Stimulated activated CD4-positive, alpha-beta T cell treated with anti-CD3 and anti-CD28 coated beads, TNF-alpha, amount 100 ng/mL, for 4 hours (primary cell): ENCODE measurements at regions not wholly inside any gene's neighbourhood (a gene's known extent, or its start where the extent isn't known, plus 50 kb on each side); places are given as distances from the start of the nearest gene placed in this dataset.

Source experiments
- DNase-seq, 3 experiments: peaks; one replicate each; pipeline ENCODE4 v3.0.0-alpha.2; 2020; ENCODE audit warnings: low read depth in 3 of 3

GRCh38 chr2:238701341-238702206 lies 146.3 kb upstream of the TWIST2 start:
- DNase-seq = no peak

GRCh38 chr2:238702276-238703052 lies 145.4 kb upstream of the TWIST2 start:
- no peak for DNase-seq

GRCh38 chr2:238703053-238703415 lies 144.9 kb upstream of the TWIST2 start:
- DNase-seq = no peak

- DNase-seq = no peak
These were observed 144.4 kb upstream of the TWIST2 start for GRCh38 chr2:238703436-238703835.

- DNase-seq = no peak
These were observed 143.2 kb upstream of the TWIST2 start for GRCh38 chr2:238704471-238705225.

GRCh38 chr2:238706163-238706562 lies 141.7 kb upstream of the TWIST2 start:
- no peak for DNase-seq

GRCh38 chr2:238706673-238707072 lies 141.2 kb upstream of the TWIST2 start:
- no peak for DNase-seq

- no peak for DNase-seq
These were observed 138.4 kb upstream of the TWIST2 start for GRCh38 chr2:238709325-238710025.

- DNase-seq = no peak
These were observed 137.7 kb upstream of the TWIST2 start for GRCh38 chr2:238710032-238710735.

- no peak for DNase-seq
These were observed 137.1 kb upstream of the TWIST2 start for GRCh38 chr2:238710787-238711186.

GRCh38 chr2:238711346-238711745 lies 136.5 kb upstream of the TWIST2 start:
- DNase-seq = no peak

GRCh38 chr2:238712011-238712410 lies 135.9 kb upstream of the TWIST2 start:
- no peak for DNase-seq

- DNase-seq = no peak
These were observed 134.6 kb upstream of the TWIST2 start for GRCh38 chr2:238713198-238713826.

- no peak for DNase-seq
These were observed 133.8 kb upstream of the TWIST2 start for GRCh38 chr2:238714038-238714528.

- DNase-seq = no peak
These were observed 131.7 kb upstream of the TWIST2 start for GRCh38 chr2:238716171-238716570.

- DNase-seq = no peak
These were observed 131.3 kb upstream of the TWIST2 start for GRCh38 chr2:238716585-238716984.

GRCh38 chr2:238717084-238717483 lies 130.8 kb upstream of the TWIST2 start:
- no peak for DNase-seq

GRCh38 chr2:238719641-238720040 lies 128.2 kb upstream of the TWIST2 start:
- DNase-seq = no peak

- DNase-seq = peak in 2 of 3 experiments; percentile 12
These were observed 127.6 kb upstream of the TWIST2 start for GRCh38 chr2:238720232-238720672.

GRCh38 chr2:238722181-238722580 lies 125.7 kb upstream of the TWIST2 start:
- DNase-seq = no peak
